B cell (primary cell): ENCODE measurements at regions not wholly inside any gene's neighbourhood (a gene's known extent, or its start where the extent isn't known, plus 50 kb on each side); places are given as distances from the start of the nearest gene placed in this dataset.

Experiments used
- ATAC-seq: fragments of 200-7000 bp; cut with Tn5 transposase; one replicate; pipeline ENCODE4 v1.10.0; 2021; ENCODE audit warnings: low read depth, mild to moderate bottlenecking, moderate number of reproducible peaks, moderate library complexity
- CTCF ChIA-PET: fragments of 350-600 bp; sonication (Branson Sonifier 250); formaldehyde crosslinking; loops from one replicate; lab custom pipeline; 2021; ENCODE audit warnings: antibody characterized with exemption, inconsistent platforms; lab: Charles Lee
- POLR2A ChIA-PET: fragments of 350-600 bp; sonication (Branson Sonifier 250); formaldehyde crosslinking; loops from one replicate; lab custom pipeline; 2021; ENCODE audit warnings: antibody characterized with exemption; lab: Charles Lee
- DNase-seq: peaks from one replicate; pipeline ENCODE4 v3.0.0; 2013
- H2AFZ ChIP-seq: 2 replicates; pipeline ENCODE4 v1.6.1; 2012; ENCODE audit warnings: mild to moderate bottlenecking, low read depth, low read length; ENCODE audit not compliant: insufficient read depth, poor library complexity, severe bottlenecking
- H3K27ac ChIP-seq, 2 donors: 1 replicate in 1 of 2; 2 replicates in 1 of 2; pipeline ENCODE4 v1.5.1; 2012 to 2013; ENCODE audit warnings: low read length in 2 of 2, mild to moderate bottlenecking in 2 of 2, moderate library complexity in 1 of 2
- H3K27me3 ChIP-seq, 4 experiments: fragments of 200-600 bp in 1 of 4; sonication (generic) in 1 of 4; replicated peaks in 1 of 4; 1 replicate in 2 of 4; 2 replicates in 2 of 4; pipeline versions ENCODE4 v1.6.1 to v1.7.0; 2013 to 2016; ENCODE audit warnings: low read length in 3 of 4, mild to moderate bottlenecking in 2 of 4, mixed read lengths in 1 of 4, moderate library complexity in 1 of 4; ENCODE audit not compliant: insufficient read depth in 4 of 4, control insufficient read depth in 3 of 4; ENCODE audit errors: control extremely low read depth in 1 of 4
- H3K36me3 ChIP-seq, 2 experiments: replicated peaks in 1 of 2; 1 replicate in 1 of 2; 2 replicates in 1 of 2; pipeline versions ENCODE4 v1.6.1 to v1.7.1; 2013; ENCODE audit warnings: low read length in 1 of 2; ENCODE audit not compliant: insufficient read depth in 2 of 2, control insufficient read depth in 1 of 2; ENCODE audit errors: control extremely low read depth in 1 of 2, extremely low read depth in 1 of 2
- H3K4me1 ChIP-seq, 2 donors: fragments of 200-600 bp in 1 of 2; sonication (generic) in 1 of 2; 1 replicate in 1 of 2; 2 replicates in 1 of 2; pipeline versions ENCODE4 v1.5.1 to v1.6.1; 2013 to 2017; ENCODE audit warnings: low read length in 2 of 2; ENCODE audit not compliant: control insufficient read depth in 2 of 2, insufficient read depth in 2 of 2
- H3K4me2 ChIP-seq: replicated peaks from 2 replicates; pipeline ENCODE3; 2012; ENCODE audit warnings: mild to moderate bottlenecking, low read depth, low read length; ENCODE audit not compliant: poor library complexity, severe bottlenecking
- H3K4me3 ChIP-seq, 5 experiments: fragments of 200-600 bp in 1 of 5; sonication (generic) in 1 of 5; 1 replicate in 3 of 5; 2 replicates in 2 of 5; pipeline versions ENCODE4 v1.5.1 to v1.7.0; 2011 to 2016; ENCODE audit warnings: low read length in 4 of 5, mild to moderate bottlenecking in 4 of 5, low read depth in 2 of 5, control low read depth in 1 of 5, moderate library complexity in 1 of 5; ENCODE audit not compliant: insufficient read depth in 1 of 5; ENCODE audit errors: control extremely low read depth in 1 of 5, extremely low read depth in 1 of 5
- H3K79me2 ChIP-seq: fragments of 200-600 bp; sonication (generic); one replicate; pipeline ENCODE4 v1.6.0; 2016; ENCODE audit warnings: low read length; ENCODE audit not compliant: control insufficient read depth, insufficient read depth
- H3K9ac ChIP-seq: fragments of 200-600 bp; sonication (generic); 2 replicates; pipeline ENCODE4 v1.6.1; 2017; ENCODE audit warnings: mild to moderate bottlenecking, low read length, moderate library complexity
- H3K9me3 ChIP-seq, 3 donors: one replicate each; pipeline versions ENCODE4 v1.6.1 to v1.7.1; 2013; ENCODE audit warnings: low read length in 2 of 3; ENCODE audit not compliant: control insufficient read depth in 2 of 3, insufficient read depth in 1 of 3; ENCODE audit errors: control extremely low read depth in 1 of 3
- H4K20me1 ChIP-seq: 2 replicates; pipeline ENCODE4 v1.6.0; 2012; ENCODE audit warnings: mild to moderate bottlenecking, low read length; ENCODE audit not compliant: insufficient read depth, control insufficient read depth, poor library complexity, severe bottlenecking
- H3K27ac Mint-ChIP-seq: one replicate; pipeline ENCODE4 v1.8.0; 2021; ENCODE audit warnings: mixed read lengths
- H3K27me3 Mint-ChIP-seq: one replicate; pipeline ENCODE4 v1.8.0; 2021; ENCODE audit warnings: mixed read lengths
- H3K4me1 Mint-ChIP-seq: one replicate; pipeline ENCODE4 v1.8.0; 2021; ENCODE audit warnings: mixed read lengths
- H3K4me3 Mint-ChIP-seq: one replicate; pipeline ENCODE4 v1.8.0; 2021; ENCODE audit warnings: mixed read lengths
- H3K9me3 Mint-ChIP-seq: one replicate; pipeline ENCODE4 v1.8.0; 2022; ENCODE audit warnings: mixed read lengths; ENCODE audit not compliant: insufficient read depth
- EZH2 ChIP-seq: IDR thresholded peaks from 2 replicates; pipeline ENCODE4 v1.6.1; 2012; ENCODE audit warnings: borderline replicate concordance, low read depth, mild to moderate bottlenecking, moderate library complexity, low read length; ENCODE audit not compliant: insufficient read depth, poor library complexity, severe bottlenecking
- WGBS: methylation state at CpG from one replicate; pipeline ENCODE4 v1.1.5; 2013; ENCODE audit warnings: missing lambda C conversion rate; ENCODE audit not compliant: insufficient coverage; 5-methylcytosine and 5-hydroxymethylcytosine counted together
- intact Hi-C: fragments of 100-400 bp; cut with micrococcal nuclease; formaldehyde crosslinking; loops from one replicate; pipeline ENCODE4 v1.10.0; 2022
- TF ChIP-seq, protein P1 (sequence below): fragments of 200-600 bp; IDR thresholded peaks from one replicate; pipeline ENCODE4 v1.8.0; 2022; ENCODE audit warnings: antibody characterized with exemption, mild to moderate bottlenecking

DNA sequence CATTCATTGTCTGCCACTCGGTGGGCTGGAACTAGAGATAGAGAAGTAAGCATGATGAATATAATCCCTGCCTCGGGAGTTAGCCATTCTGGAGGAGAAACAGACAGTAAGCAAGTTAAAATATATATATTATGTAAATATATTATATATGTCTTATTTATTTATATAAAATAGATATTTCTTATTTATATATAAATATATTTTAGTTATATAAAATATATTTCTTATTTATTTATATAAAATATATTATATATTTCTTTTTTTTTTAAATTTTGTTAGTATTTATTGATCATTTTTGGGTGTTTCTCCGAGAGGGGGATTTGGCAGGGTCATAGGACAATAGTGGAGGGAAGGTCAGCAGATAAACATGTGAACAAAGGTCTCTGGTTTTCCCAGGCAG, 78.1 kb upstream of the TBX5 start:
- Histone ChIP-seq H3K4me3 (no peak overlapping the region), H3K9me3 (peaks cover 0 to 9% (median 1%) of the 10 kb centered on the region in 3 donors), H3K79me2 (no peaks in the 10 kb centered on the region), H3K27ac (no peak overlapping the region), H3K36me3 (no peaks in the 10 kb centered on the region), H4K20me1 (no peaks in the 10 kb centered on the region), H2AFZ (no peak overlapping the region), H3K4me1 (peaks cover 3 to 6% of the 10 kb centered on the region in 2 donors), H3K27me3 (peaks cover 0 to 34% (median 16%) of the 10 kb centered on the region in 4 experiments), H3K9ac (no peak overlapping the region), H3K4me2 (no peak overlapping the region)
- ChIA-PET CTCF (no interaction called here), POLR2A (no interaction called here)
- ATAC-seq (no peak), DNase-seq (no peak)
- peaks cover 1% of the 10 kb centered on the region for H3K9me3 Mint-ChIP-seq
- peaks cover 35% of the 10 kb centered on the region for H3K27me3 Mint-ChIP-seq
- TF ChIP-seq EZH2: no peak
- TF ChIP-seq, protein P1, sequence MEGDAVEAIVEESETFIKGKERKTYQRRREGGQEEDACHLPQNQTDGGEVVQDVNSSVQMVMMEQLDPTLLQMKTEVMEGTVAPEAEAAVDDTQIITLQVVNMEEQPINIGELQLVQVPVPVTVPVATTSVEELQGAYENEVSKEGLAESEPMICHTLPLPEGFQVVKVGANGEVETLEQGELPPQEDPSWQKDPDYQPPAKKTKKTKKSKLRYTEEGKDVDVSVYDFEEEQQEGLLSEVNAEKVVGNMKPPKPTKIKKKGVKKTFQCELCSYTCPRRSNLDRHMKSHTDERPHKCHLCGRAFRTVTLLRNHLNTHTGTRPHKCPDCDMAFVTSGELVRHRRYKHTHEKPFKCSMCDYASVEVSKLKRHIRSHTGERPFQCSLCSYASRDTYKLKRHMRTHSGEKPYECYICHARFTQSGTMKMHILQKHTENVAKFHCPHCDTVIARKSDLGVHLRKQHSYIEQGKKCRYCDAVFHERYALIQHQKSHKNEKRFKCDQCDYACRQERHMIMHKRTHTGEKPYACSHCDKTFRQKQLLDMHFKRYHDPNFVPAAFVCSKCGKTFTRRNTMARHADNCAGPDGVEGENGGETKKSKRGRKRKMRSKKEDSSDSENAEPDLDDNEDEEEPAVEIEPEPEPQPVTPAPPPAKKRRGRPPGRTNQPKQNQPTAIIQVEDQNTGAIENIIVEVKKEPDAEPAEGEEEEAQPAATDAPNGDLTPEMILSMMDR: no peak
- H3K4me3 Mint-ChIP-seq: no peak overlapping the region
- WGBS: no CpG with 5 or more reads among the region's 3 CpGs
- intact Hi-C loops: no loop called here
- no peak overlapping the region for H3K27ac Mint-ChIP-seq
- peaks cover 2% of the 10 kb centered on the region for H3K4me1 Mint-ChIP-seq

DNA sequence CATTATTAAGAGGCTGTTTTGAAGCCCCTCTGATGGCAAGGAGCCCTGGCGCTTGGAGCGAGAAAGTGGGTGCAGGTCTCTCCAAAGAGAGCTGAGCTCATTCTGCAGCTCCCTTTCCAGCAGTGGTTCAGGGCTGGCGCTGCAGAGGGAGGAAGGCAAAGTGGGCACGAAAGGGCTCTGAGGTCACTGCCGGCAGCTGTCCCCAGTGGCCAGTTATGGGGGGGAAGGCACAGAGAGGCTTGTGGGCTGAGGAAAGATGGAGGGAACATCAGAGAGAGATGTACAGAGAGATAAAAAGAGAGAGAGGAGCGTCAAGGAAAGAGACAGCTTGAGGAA, 75.2 kb upstream of the TBX5 start:
- H3K36me3 ChIP-seq: no peaks in the 10 kb centered on the region
- ATAC-seq (no peak), DNase-seq (no peak)
- no peak overlapping the region for H3K27ac ChIP-seq
- CTCF ChIA-PET: no interaction called here
- intact Hi-C loops: no loop called here
- WGBS: 8% methylated on average over 6 of the region's 6 CpGs
- POLR2A ChIA-PET: no interaction called here
- Mint-ChIP-seq H3K9me3 (peaks cover under 1% of the 10 kb centered on the region), H3K27me3 (peaks cover 57% of the 10 kb centered on the region), H3K4me1 (peaks cover 2% of the 10 kb centered on the region), H3K4me3 (no peak overlapping the region), H3K27ac (no peak overlapping the region)
- no peak overlapping the region for H3K4me2 ChIP-seq
- no peak overlapping the region for H3K9ac ChIP-seq
- H3K4me3 ChIP-seq: no peak overlapping the region
- no peaks in the 10 kb centered on the region for H4K20me1 ChIP-seq
- no peaks in the 10 kb centered on the region for H3K79me2 ChIP-seq
- H3K27me3 ChIP-seq: peaks cover 0 to 42% (median 26%) of the 10 kb centered on the region in 4 experiments
- TF ChIP-seq, protein P1: no peak
- TF ChIP-seq EZH2: no peak
- peaks cover 0 to 11% (median 1%) of the 10 kb centered on the region in 3 donors for H3K9me3 ChIP-seq
- no peak overlapping the region for H2AFZ ChIP-seq
- peaks cover 3 to 6% of the 10 kb centered on the region in 2 donors for H3K4me1 ChIP-seq
